ENCODE measurements at regions not wholly inside any gene's neighbourhood (a gene's known extent, or its start where the extent isn't known, plus 50 kb on each side); places are given as distances from the start of the nearest gene placed in this dataset.

DNA sequence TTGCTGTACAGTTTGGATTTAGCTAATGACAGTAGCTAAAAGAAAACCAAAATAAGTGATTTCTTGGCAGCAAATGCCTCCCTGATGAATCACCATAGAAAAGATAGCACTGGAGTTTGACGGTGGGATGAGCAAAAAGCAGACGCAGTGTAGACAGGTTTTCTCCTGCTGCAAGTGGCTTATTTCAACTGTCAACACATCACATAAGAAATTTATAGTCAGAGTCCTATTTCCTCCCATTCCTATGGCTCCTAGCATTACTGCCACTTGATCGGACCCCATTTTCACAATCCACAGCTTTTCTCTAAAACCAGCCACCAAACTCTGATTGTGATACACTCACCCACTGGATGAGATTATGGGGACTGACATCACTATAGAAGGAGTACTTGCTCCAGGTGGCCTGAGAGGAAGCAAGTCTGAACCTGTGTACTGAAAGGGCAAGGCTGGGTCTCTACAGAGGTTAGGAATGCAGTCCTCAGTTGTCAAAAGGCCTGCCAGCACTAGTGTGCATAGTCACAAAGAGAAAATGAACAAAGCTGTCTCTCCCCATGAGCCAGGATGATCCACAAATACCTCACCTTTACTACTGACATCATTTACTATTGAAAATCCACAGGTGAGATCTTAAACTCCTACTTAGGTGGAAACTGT lies 359.8 kb downstream of the LTN1 start:
- TF ChIP-seq, protein P1, sequence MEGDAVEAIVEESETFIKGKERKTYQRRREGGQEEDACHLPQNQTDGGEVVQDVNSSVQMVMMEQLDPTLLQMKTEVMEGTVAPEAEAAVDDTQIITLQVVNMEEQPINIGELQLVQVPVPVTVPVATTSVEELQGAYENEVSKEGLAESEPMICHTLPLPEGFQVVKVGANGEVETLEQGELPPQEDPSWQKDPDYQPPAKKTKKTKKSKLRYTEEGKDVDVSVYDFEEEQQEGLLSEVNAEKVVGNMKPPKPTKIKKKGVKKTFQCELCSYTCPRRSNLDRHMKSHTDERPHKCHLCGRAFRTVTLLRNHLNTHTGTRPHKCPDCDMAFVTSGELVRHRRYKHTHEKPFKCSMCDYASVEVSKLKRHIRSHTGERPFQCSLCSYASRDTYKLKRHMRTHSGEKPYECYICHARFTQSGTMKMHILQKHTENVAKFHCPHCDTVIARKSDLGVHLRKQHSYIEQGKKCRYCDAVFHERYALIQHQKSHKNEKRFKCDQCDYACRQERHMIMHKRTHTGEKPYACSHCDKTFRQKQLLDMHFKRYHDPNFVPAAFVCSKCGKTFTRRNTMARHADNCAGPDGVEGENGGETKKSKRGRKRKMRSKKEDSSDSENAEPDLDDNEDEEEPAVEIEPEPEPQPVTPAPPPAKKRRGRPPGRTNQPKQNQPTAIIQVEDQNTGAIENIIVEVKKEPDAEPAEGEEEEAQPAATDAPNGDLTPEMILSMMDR (conservative IDR thresholded peaks at IDR 0.05; ENCODE audit: low read depth, low read length), result no peak
- TF ChIP-seq EZH2 (IDR thresholded peaks at IDR 0.05; ENCODE audit: borderline replicate concordance, low read depth, low read length, poor library complexity, severe bottlenecking), result no peak
- no TSS peak for BruUV-seq (replicated peaks)
- ChIA-PET POLR2A (ENCODE audit: low non-redundant PET) (no interaction called here), CTCF (no interaction called here)
- no peak for DNase-seq (ENCODE audit: low spot score)
- no peak overlapping the region for H3K4me3 ChIP-seq (ENCODE audit: low read depth, low read length, poor library complexity, severe bottlenecking)
- no peaks in the 10 kb centered on the region for H3K9me3 ChIP-seq (ENCODE audit: low read depth, low read length, poor library complexity, severe bottlenecking)
- no peaks in the 10 kb centered on the region for H3K36me3 ChIP-seq (ENCODE audit: insufficient read depth, low read length, poor library complexity, severe bottlenecking)
- no peaks in the 10 kb centered on the region for H3K27me3 ChIP-seq (replicated peaks; ENCODE audit: insufficient read depth, low read depth, low read length, poor library complexity)
- H3K27ac ChIP-seq (ENCODE audit: low read depth, low read length, poor library complexity, severe bottlenecking), result no peak overlapping the region
- intact Hi-C loops (cut with micrococcal nuclease; ENCODE audit: unreplicated experiment), result no loop called here
- no peaks in the 10 kb centered on the region for H3K4me1 ChIP-seq (ENCODE audit: insufficient read depth, low read length, poor library complexity, severe bottlenecking)

DNA sequence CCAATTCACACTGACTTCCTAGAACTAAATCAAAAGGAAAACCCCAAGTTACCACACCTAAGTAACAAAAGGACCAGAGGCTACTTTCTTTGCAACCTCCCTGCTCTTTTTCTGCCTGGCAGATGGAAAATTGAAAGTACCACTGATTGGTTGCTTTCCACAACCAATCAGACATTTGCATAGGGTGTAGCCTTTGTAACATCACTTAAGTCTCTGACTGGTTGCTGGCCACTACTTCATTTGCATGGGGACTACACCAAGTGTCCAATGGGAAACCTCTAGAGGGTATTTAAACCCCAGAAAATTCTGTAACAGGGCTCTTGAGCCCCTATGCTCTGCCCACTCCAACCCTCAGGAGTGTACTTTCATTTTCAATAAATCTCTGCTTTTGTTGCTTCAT lies 365.0 kb downstream of the LTN1 start:
- CTCF ChIA-PET, result no interaction called here
- Histone ChIP-seq H3K36me3 (ENCODE audit: insufficient read depth, low read length, poor library complexity, severe bottlenecking) (no peaks in the 10 kb centered on the region), H3K4me3 (ENCODE audit: low read depth, low read length, poor library complexity, severe bottlenecking) (no peak overlapping the region), H3K4me1 (ENCODE audit: insufficient read depth, low read length, poor library complexity, severe bottlenecking) (no peaks in the 10 kb centered on the region), H3K9me3 (ENCODE audit: low read depth, low read length, poor library complexity, severe bottlenecking) (no peaks in the 10 kb centered on the region), H3K27me3 (replicated peaks; ENCODE audit: insufficient read depth, low read depth, low read length, poor library complexity) (no peaks in the 10 kb centered on the region), H3K27ac (ENCODE audit: low read depth, low read length, poor library complexity, severe bottlenecking) (no peak overlapping the region)
- no TSS peak for BruUV-seq (replicated peaks)
- intact Hi-C loops (cut with micrococcal nuclease; ENCODE audit: unreplicated experiment), result no loop called here
- POLR2A ChIA-PET (ENCODE audit: low non-redundant PET), result no interaction called here
- peak; percentile 31 for DNase-seq (ENCODE audit: low spot score)
- TF ChIP-seq, protein P1 (conservative IDR thresholded peaks at IDR 0.05; ENCODE audit: low read depth, low read length), result no peak
- no peak for TF ChIP-seq EZH2 (IDR thresholded peaks at IDR 0.05; ENCODE audit: borderline replicate concordance, low read depth, low read length, poor library complexity, severe bottlenecking)

- no TSS peak for BruUV-seq (replicated peaks)
- Histone ChIP-seq H3K4me1 (ENCODE audit: insufficient read depth, low read length, poor library complexity, severe bottlenecking) (no peaks in the 10 kb centered on the region), H3K27ac (ENCODE audit: low read depth, low read length, poor library complexity, severe bottlenecking) (no peak overlapping the region), H3K9me3 (ENCODE audit: low read depth, low read length, poor library complexity, severe bottlenecking) (no peaks in the 10 kb centered on the region), H3K27me3 (replicated peaks; ENCODE audit: insufficient read depth, low read depth, low read length, poor library complexity) (no peaks in the 10 kb centered on the region), H3K4me3 (ENCODE audit: low read depth, low read length, poor library complexity, severe bottlenecking) (no peak overlapping the region), H3K36me3 (ENCODE audit: insufficient read depth, low read length, poor library complexity, severe bottlenecking) (no peaks in the 10 kb centered on the region)
- ChIA-PET CTCF (no interaction called here), POLR2A (ENCODE audit: low non-redundant PET) (no interaction called here)
- intact Hi-C loops (cut with micrococcal nuclease; ENCODE audit: unreplicated experiment), result no loop called here
- DNase-seq (ENCODE audit: low spot score), result no peak
- TF ChIP-seq, protein P1 (conservative IDR thresholded peaks at IDR 0.05; ENCODE audit: low read depth, low read length), result no peak
- no peak for TF ChIP-seq EZH2 (IDR thresholded peaks at IDR 0.05; ENCODE audit: borderline replicate concordance, low read depth, low read length, poor library complexity, severe bottlenecking)
These were observed 365.4 kb downstream of the LTN1 start for GRCh38 chr21:28627261-28627660.

Measured in A673 (cell line).